ENCODE measurements at regions not wholly inside any gene's neighbourhood (a gene's known extent, or its start where the extent isn't known, plus 50 kb on each side); places are given as distances from the start of the nearest gene placed in this dataset.

GRCh38 chr2:226426292-226426736, 373.3 kb downstream of the IRS1 start:
- H3K4me3 ChIP-seq = no peak overlapping the region
- no peak overlapping the region for H3K27ac ChIP-seq
- H3K27me3 ChIP-seq = peaks cover 0 to 3% (median 0%) of the 10 kb centered on the region in 9 donors
- H3K4me1 ChIP-seq = peaks cover 0 to 23% (median 0%) of the 10 kb centered on the region in 12 donors
- DNase-seq (no peak), ATAC-seq (no peak)
- WGBS, 4 donors = 75 to 85% (median 79%) methylated on average over 5 of the region's 5 CpGs
- no peak for TF ChIP-seq POLR2A (IDR thresholded peaks at IDR 0.05)
- TF ChIP-seq, protein P1, sequence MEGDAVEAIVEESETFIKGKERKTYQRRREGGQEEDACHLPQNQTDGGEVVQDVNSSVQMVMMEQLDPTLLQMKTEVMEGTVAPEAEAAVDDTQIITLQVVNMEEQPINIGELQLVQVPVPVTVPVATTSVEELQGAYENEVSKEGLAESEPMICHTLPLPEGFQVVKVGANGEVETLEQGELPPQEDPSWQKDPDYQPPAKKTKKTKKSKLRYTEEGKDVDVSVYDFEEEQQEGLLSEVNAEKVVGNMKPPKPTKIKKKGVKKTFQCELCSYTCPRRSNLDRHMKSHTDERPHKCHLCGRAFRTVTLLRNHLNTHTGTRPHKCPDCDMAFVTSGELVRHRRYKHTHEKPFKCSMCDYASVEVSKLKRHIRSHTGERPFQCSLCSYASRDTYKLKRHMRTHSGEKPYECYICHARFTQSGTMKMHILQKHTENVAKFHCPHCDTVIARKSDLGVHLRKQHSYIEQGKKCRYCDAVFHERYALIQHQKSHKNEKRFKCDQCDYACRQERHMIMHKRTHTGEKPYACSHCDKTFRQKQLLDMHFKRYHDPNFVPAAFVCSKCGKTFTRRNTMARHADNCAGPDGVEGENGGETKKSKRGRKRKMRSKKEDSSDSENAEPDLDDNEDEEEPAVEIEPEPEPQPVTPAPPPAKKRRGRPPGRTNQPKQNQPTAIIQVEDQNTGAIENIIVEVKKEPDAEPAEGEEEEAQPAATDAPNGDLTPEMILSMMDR (IDR thresholded peaks at IDR 0.05) = no peak
- intact Hi-C loops (cut with DNase I) = no loop called here
- no peaks in the 10 kb centered on the region for H3K9me3 ChIP-seq
- H3K36me3 ChIP-seq = no peaks in the 10 kb centered on the region

DNA sequence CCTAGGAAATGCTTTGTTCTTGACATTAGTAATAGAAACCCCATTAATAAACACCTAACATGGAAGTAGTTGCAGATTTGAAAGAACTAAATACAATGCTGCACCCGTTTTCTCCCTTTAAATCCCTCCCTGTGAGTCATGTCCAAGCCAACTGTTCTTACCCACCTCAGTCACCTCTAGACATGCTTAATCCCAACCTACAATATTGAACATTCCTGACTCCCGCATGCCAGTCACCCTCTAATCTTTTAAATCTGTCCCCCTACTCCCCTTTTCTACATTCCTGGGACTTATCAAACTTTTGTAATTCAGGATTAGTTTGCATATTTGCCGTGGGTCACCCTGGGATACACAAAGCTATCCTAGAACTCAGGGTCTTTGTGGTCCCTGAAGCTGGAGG, 374.6 kb downstream of the IRS1 start:
- no peaks in the 10 kb centered on the region for H3K9me3 ChIP-seq
- no peak for ATAC-seq
- no peak for TF ChIP-seq POLR2A (IDR thresholded peaks at IDR 0.05)
- TF ChIP-seq, protein P1 (IDR thresholded peaks at IDR 0.05) = no peak
- no peaks in the 10 kb centered on the region for H3K36me3 ChIP-seq
- DNase-seq = no peak
- 73 to 86% (median 81%) methylated on average over 3 of the region's 3 CpGs for WGBS, 4 donors
- H3K27ac ChIP-seq = no peak overlapping the region
- peaks cover 0 to 20% (median 0%) of the 10 kb centered on the region in 12 donors for H3K4me1 ChIP-seq
- intact Hi-C loops (cut with DNase I) = no loop called here
- H3K27me3 ChIP-seq = peaks cover 0 to 3% (median 0%) of the 10 kb centered on the region in 9 donors
- no peak overlapping the region for H3K4me3 ChIP-seq

GRCh38 chr2:226423498-226423960, 376.1 kb downstream of the IRS1 start:
- Histone ChIP-seq H3K4me1 (peaks cover 0 to 20% (median 0%) of the 10 kb centered on the region in 12 donors), H3K9me3 (no peaks in the 10 kb centered on the region), H3K27ac (peak overlapping the region in 2 of 12 donors; percentile 1 to 56), H3K27me3 (peaks cover 0 to 3% (median 0%) of the 10 kb centered on the region in 9 donors), H3K36me3 (no peaks in the 10 kb centered on the region), H3K4me3 (peak overlapping the region in 1 of 12 donors; percentile 19)
- intact Hi-C loops (cut with DNase I) = no loop called here
- WGBS, 4 donors = 60 to 69% (median 65%) methylated on average over 7 of the region's 7 CpGs
- peak in 1 of 5 donors; percentile 59 for DNase-seq
- peak in 2 of 4 donors; percentile 55 to 66 for ATAC-seq
- TF ChIP-seq, protein P1 (IDR thresholded peaks at IDR 0.05) = no peak
- no peak for TF ChIP-seq POLR2A (IDR thresholded peaks at IDR 0.05)

DNA sequence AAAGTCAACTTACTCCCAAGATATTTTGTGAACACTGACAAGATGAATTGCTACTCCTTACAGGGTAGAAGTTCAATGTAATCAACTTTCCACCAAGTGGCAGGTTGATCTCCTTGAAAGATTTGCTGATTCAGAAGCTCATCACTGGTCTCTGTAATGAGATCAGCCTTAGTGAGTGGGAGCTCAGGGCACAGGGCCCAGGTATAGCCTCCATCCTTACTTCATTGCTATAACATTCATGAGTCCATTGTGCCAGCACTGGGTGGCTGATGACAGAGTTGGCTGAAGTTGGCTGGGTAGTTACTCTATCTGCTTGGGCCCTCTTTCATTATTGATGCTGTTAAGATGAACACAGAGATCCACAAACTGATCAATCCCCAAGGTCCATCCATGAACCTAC, 379.0 kb downstream of the IRS1 start:
- no peaks in the 10 kb centered on the region for H3K36me3 ChIP-seq
- TF ChIP-seq POLR2A (IDR thresholded peaks at IDR 0.05) = no peak
- TF ChIP-seq, protein P1 (IDR thresholded peaks at IDR 0.05) = no peak
- no peak overlapping the region for H3K4me3 ChIP-seq
- H3K27ac ChIP-seq = no peak overlapping the region
- H3K4me1 ChIP-seq = peaks cover 0 to 13% (median 0%) of the 10 kb centered on the region in 12 donors
- DNase-seq (no peak), ATAC-seq (no peak)
- intact Hi-C loops (cut with DNase I) = no loop called here
- no peaks in the 10 kb centered on the region for H3K9me3 ChIP-seq
- peaks cover 0 to 3% (median 0%) of the 10 kb centered on the region in 9 donors for H3K27me3 ChIP-seq

All from heart left ventricle (tissue), 16 donors.